HG02759 (cell line): ENCODE measurements at regions not wholly inside any gene's neighbourhood (a gene's known extent, or its start where the extent isn't known, plus 50 kb on each side); places are given as distances from the start of the nearest gene placed in this dataset.
"Not testable (repeated sequence)": the region's sequence is repeated elsewhere in the genome, so short reads cannot be mapped to it uniquely, and the experiment has no call there.

ENCODE experiments used
- ATAC-seq: cut with Tn5 transposase; IDR thresholded peaks from one replicate; pipeline ENCODE4 v1.9.1; 2021; ENCODE audit warnings: mild to moderate bottlenecking, moderate library complexity; ENCODE audit not compliant: unreplicated experiment

DNA sequence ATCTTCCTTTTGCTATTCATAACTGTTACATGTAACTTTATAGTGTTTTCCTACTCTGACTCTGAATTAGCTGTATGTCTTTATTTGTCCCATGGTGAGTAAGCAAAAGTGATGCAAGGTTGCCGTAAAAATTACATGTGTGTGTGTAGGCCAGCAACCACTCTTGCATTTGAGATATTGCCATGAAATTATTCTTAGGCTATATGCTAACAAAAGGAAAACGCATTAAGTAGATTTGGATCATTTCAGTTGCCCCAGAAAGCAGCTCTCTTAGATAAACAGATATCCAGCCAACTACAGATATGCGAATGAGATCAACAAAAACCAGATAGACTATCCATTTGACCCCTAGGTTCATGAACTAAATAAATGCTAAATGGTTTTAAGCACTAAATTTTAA is 73.6 kb downstream of the CYLC2 start:
- no peak for ATAC-seq

- ATAC-seq: no peak
Measured at GRCh38 chr9:103078581-103078980, 83.4 kb downstream of the CYLC2 start.

DNA sequence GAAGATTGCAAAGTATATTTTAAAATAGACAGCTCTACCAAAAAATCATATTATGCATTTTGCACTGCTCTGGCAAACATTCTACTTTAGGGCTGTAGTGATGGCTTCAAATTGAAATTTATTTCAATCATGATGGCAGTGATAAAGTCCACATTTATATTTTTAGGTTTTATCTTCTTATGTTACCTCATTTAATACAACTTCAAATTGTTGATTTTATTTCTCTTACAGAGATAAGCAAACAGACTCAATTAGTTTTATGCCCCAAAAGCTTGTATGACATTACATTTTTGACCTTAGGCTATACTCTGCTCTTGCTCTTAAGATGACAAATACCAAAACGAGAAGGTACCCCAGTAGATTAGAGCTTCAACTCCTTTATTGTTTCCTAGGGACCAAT is 87.4 kb downstream of the CYLC2 start:
- no peak for ATAC-seq

- ATAC-seq: no peak
Measured at GRCh38 chr9:103089357-103089756, 94.2 kb downstream of the CYLC2 start.

DNA sequence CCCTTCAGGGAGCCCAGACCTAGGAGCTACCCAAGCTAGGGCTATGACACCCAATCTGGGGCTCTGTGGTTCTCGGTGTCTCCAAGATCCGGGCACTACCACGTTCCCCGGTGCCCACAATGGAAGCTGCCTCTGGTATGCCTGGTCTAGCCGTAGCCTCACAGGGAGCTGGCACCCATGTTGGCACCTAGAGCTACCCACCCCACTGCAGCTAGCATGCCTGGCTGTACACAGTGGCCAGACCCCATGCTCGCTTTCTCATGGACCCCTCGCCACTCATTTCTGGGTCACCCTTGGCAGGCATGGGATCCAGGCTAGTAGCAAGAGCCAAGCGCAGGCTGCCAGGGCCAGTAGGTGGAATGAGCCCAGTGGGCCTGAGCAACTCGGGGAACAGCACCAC is 109.0 kb downstream of the CYLC2 start:
- ATAC-seq: no peak

DNA sequence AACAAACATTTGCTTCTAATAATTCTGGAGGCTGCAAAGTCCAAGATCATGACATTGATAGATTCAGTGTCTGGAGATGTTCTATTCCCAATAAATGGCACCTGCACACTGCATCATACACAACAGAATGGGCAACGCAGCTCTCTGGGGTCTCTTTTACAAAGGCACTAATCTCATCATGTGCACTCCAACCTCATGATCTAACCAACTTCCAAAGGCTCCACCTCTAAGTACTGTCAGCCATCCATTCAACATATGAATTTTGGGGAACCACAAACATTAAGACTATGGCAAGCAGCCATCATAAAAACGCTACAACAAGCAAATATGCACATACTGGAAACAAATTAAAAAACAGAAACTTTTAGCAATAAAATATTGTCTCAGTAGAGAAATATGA is 121.1 kb downstream of the CYLC2 start:
- ATAC-seq: no peak

- no peak for ATAC-seq
Measured at GRCh38 chr9:103126494-103126893, 131.4 kb downstream of the CYLC2 start.

- ATAC-seq: no peak
Measured at GRCh38 chr9:103139891-103140290, 144.8 kb downstream of the CYLC2 start.

DNA sequence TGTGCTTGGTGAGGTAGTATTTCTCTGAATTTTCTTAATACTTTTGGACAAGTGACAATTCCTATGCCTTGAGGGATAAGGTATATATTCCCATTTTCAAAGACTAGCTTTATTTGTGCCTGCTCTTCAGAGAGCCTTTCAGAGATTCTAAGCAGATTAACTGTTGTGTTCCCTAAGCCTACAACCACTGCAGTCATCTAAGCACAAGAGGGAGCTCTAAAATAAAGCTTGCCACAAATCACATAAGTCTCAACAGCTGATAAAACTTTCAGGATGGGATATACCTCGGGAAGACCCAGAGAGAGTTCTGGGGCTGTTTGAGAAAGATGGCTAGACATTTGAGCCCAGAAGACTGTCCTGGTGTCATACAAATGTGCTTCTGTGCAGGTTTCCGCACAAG is 157.3 kb downstream of the CYLC2 start:
- no peak for ATAC-seq

DNA sequence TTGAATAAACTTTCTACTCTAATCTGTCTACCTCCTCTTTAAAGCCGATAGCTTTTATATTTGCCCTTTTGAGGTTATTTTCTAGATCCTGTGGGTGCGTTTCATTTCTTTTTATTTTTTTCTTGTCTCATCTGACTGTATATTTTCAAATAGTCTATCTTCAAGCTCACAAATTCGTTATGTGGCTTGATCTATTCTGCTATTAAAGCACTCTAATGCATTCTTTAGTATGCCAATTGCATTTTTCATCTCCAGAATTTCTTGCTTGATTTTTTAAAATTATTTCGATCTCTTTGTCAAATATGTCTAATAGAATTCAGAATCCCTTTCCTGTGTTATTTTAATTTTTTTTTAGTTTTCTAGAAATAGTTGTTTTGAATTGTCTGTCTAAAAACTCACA is 172.4 kb downstream of the CYLC2 start:
- no peak for ATAC-seq

DNA sequence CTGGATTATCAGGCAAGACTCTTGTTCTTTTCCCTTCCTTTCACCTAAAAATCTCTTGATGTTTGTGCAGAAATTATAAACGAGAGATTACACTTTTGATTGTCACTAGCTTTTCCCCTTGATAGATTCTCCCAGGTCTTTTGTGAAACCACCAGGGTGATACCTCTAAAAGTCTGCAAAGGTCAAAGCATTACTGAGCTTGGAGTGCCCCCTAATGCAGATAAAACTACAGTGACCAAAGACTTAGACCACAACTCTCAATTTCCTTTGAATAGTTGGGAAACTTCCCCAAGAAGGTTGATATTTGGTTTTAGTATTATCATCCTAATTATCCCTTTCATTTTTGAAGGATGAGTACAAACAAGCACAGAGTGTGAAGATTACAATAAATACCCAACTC is 173.1 kb downstream of the CYLC2 start:
- no peak for ATAC-seq

GRCh38 chr9:103169798-103170197 is 174.7 kb downstream of the CYLC2 start:
- no peak for ATAC-seq

GRCh38 chr9:103183701-103184171 is 188.6 kb downstream of the CYLC2 start:
- no peak for ATAC-seq

DNA sequence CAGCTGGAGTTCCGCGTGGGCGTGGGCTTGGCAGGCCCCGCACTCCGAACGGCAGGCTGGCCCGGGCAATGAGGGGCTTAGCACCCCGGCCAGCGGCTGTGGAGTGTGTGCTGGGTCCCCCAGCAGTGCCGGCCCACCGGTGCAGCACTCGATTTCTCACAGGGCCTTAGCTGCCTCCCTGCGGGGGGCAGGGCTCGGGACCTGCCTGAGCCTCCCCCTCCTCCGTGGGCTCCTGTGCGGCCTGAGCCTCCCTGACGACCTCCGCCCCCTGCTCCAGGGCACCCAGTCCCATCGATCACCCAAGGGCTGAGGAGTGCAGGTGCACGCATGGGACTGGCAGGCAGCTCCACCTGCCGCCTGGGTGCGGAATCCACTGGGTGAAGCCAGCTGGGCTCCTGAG is 191.8 kb downstream of the CYLC2 start:
- no peak for ATAC-seq

DNA sequence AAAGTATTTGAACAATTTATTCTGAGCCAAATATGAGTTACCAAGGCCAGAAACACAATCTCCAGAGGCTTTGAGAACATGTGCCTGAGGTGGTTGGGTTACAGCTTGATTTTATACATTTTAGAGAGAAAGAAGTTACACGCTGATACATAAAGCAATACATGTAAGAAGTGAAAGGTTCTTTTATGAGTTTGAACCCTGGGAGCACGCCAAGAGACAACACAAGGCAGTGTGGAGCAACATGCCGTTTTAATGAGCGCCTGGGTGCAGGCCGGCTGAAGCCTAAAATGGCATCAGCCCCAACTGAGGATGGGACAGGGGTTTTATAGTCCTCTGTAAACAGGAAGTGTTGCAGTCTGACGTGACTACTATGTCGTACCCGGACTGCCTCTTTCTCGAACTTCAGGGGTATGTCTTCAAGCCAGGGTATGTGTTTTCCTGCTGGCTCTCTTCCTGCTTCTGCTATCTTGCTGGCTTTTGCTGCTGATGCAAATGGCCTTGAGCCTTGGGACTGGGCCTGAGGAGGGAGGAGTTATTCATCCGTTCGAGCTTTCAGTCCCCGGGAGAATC is 193.7 kb downstream of the CYLC2 start:
- ATAC-seq: no peak

GRCh38 chr9:103193992-103194391 is 198.9 kb downstream of the CYLC2 start:
- ATAC-seq: no peak

DNA sequence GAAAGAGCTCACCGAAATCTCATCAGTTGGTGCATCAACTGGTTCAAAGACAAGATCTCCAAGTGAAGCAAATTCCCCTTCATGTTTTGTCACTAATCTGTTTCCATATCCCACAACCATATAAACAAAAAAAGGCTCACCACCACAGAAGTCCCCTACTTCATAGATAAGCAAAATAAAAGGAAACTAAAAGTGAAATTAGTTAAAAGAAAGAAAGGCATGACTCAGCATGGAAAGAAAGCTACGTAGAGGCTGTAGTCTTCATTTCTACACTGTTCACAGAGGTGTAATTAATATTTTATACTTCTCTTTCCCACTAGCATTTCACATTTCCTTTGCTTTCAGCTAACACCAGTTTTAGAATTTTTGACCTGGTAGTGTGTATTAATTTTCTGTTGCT is 208.0 kb downstream of the CYLC2 start:
- ATAC-seq: no peak

GRCh38 chr9:103205881-103206585 is 210.9 kb downstream of the CYLC2 start:
- ATAC-seq: not testable (repeated sequence)

DNA sequence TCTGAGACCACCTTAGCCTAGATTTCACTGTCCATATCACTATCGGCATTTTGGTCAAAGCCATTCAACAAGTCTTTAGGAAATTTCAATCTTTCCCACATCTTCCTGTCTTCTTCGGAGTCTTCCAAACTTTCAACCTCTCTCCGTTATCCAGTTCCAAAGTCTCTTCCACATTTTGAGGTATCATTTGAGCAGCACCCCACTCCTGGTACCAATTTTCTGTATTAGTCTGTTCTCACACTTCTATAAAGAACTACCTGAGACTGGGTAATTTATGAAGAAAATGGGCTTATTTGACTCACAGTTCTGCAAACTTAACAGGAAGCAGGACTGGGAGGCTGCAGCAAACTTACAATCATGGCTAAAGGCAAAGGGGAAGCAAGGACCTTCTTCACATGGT is 215.5 kb downstream of the CYLC2 start:
- no peak for ATAC-seq

- ATAC-seq: no peak
Measured at GRCh38 chr9:103215197-103215596, 220.1 kb downstream of the CYLC2 start.

DNA sequence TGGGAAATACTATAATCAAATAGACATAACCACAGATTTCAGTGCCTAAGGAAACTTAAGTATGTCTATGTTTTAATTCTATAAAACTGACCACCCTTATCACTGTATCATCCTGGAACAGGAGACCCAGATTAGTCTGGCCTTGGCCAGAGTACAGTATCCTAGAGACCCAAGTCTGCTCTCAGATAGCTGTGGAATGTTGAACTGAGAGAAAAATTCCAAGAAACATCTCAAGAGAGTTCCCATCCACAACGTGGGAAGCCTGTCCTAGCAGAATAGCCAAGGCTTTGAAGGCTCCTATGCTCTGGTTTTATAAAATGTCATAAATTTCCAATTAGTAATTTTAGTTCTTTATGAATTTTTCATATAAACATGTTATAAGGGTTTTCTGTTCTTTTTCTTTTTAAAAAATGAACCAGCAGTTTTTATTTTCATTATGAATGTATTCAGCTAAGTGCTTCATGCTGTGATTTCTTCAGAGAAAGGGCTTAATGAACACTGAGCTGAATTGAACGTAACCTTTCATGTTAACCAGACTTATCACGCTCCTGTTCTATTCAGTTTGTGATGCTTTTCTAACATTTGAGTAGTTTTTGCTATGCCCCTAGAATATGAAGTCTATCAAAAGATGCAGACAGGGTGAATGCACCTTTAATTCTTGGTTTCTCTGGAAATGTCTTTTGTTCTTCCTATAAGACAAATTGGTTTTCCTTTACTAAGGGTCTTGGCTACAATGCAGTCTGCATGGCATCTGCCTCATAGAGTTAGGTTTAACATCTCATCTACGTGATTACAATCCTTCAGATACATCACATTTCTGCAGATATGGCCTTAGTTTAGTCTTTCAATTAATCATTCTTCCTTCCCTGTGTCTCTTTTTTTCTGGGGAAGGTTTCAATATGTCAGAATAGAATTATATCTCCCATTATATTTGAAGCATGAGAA is 230.8 kb downstream of the CYLC2 start:
- ATAC-seq: no peak

DNA sequence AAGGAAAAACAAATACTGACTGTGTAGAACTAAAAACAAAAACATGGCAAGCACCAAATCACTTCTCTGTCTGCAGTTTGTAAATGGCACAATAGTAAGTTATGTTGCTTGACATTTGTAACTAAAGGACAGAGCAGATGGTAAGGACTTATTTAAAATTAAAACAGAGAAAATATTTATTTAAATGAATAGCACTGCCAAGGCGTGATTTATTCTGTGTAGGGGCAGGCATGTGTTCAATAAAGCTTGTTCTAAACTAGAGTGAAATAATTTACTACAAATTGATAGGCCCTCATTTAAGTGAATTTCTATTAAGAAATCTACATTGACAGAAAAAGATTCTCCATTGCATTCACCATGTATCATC is 231.5 kb downstream of the CYLC2 start:
- ATAC-seq: no peak
